KBM-7 (cell line): ENCODE measurements at regions not wholly inside any gene's neighbourhood (a gene's known extent, or its start where the extent isn't known, plus 50 kb on each side); places are given as distances from the start of the nearest gene placed in this dataset.
"Not testable (repeated sequence)": the region's sequence is repeated elsewhere in the genome, so short reads cannot be mapped to it uniquely, and the experiment has no call there.

Source experiments
- DNase-seq: peaks from one replicate; pipeline ENCODE4 v3.0.0-alpha.2; 2015
- in situ Hi-C: fragments of 300-500 bp; cut with MboI; formaldehyde crosslinking; loops from 2 replicates; pipeline ENCODE4 v1.14.3; 2020; ENCODE audit warnings: low sequenced_read_pairs, low pct_unique_long_range_greater_than_20kb, mixed read lengths

- in situ Hi-C loops, result no loop called here
- no peak for DNase-seq
These were observed 93.2 kb upstream of the GAS1 start for GRCh38 chr9:87040410-87041009.

- in situ Hi-C loops, DNase-seq: not testable (repeated sequence)
These were observed 94.4 kb upstream of the GAS1 start for GRCh38 chr9:87041553-87042235.

GRCh38 chr9:87049929-87050608 lies 102.8 kb upstream of the GAS1 start:
- DNase-seq, in situ Hi-C loops: not testable (repeated sequence)

GRCh38 chr9:87054999-87055686 lies 107.8 kb upstream of the GAS1 start:
- in situ Hi-C loops, result no loop called here
- no peak for DNase-seq

- in situ Hi-C loops, result no loop called here
These were observed 112.5 kb upstream of the GAS1 start for GRCh38 chr9:87059772-87060171.

GRCh38 chr9:87062746-87063145 lies 115.4 kb upstream of the GAS1 start:
- in situ Hi-C loops, result no loop called here
- DNase-seq, result no peak

More at GRCh38 chr9:87059772-87060171, 112.5 kb upstream of the GAS1 start:
- DNase-seq, result no peak

GRCh38 chr9:87063246-87063645 lies 115.9 kb upstream of the GAS1 start:
- in situ Hi-C loops, result no loop called here
- no peak for DNase-seq

GRCh38 chr9:87063871-87064270 lies 116.6 kb upstream of the GAS1 start:
- in situ Hi-C loops, result no loop called here
- DNase-seq, result no peak

GRCh38 chr9:87064311-87064710 lies 117.0 kb upstream of the GAS1 start:
- DNase-seq, result no peak
- in situ Hi-C loops, result no loop called here

GRCh38 chr9:87065981-87066380 lies 118.7 kb upstream of the GAS1 start:
- in situ Hi-C loops, result no loop called here
- no peak for DNase-seq

- in situ Hi-C loops, result no loop called here
- DNase-seq, result no peak
These were observed 120.1 kb upstream of the GAS1 start for GRCh38 chr9:87067426-87067825.

- in situ Hi-C loops, result no loop called here
These were observed 121.0 kb upstream of the GAS1 start for GRCh38 chr9:87068177-87068840.

GRCh38 chr9:87069690-87070089 lies 122.4 kb upstream of the GAS1 start:
- in situ Hi-C loops, result no loop called here
- no peak for DNase-seq

More at GRCh38 chr9:87068177-87068840, 121.0 kb upstream of the GAS1 start:
- no peak for DNase-seq

GRCh38 chr9:87070336-87070735 lies 123.0 kb upstream of the GAS1 start:
- no peak for DNase-seq
- in situ Hi-C loops, result no loop called here

GRCh38 chr9:87071473-87071872 lies 124.2 kb upstream of the GAS1 start:
- in situ Hi-C loops, result no loop called here
- DNase-seq, result no peak

GRCh38 chr9:87073692-87074091 lies 126.4 kb upstream of the GAS1 start:
- no peak for DNase-seq
- in situ Hi-C loops, result no loop called here

GRCh38 chr9:87075537-87075936 lies 128.2 kb upstream of the GAS1 start:
- no peak for DNase-seq
- in situ Hi-C loops, result no loop called here

- in situ Hi-C loops, result no loop called here
These were observed 129.5 kb upstream of the GAS1 start for GRCh38 chr9:87076825-87077224.

GRCh38 chr9:87077986-87078385 lies 130.7 kb upstream of the GAS1 start:
- no peak for DNase-seq
- in situ Hi-C loops, result no loop called here

More at GRCh38 chr9:87076825-87077224, 129.5 kb upstream of the GAS1 start:
- DNase-seq, result no peak
